Body of pancreas (tissue), 4 donors: ENCODE measurements at regions not wholly inside any gene's neighbourhood (a gene's known extent, or its start where the extent isn't known, plus 50 kb on each side); places are given as distances from the start of the nearest gene placed in this dataset.

Experiments used
- CTCF ChIP-seq, 7 experiments: fragments of 450-650 bp in 4 of 7; fragments of 200-600 bp in 3 of 7; sonication (generic) in 3 of 7; IDR thresholded peaks; one replicate each; pipeline ENCODE4 v1.5.1; 2016 to 2019; ENCODE audit warnings: antibody characterized with exemption in 7 of 7
- POLR2A ChIP-seq, 3 donors: fragments of 450-650 bp; IDR thresholded peaks; one replicate each; pipeline ENCODE4 v1.6.1; 2016; ENCODE audit warnings: antibody characterized with exemption in 3 of 3, mild to moderate bottlenecking in 2 of 3

- TF ChIP-seq CTCF (IDR thresholded peaks at IDR 0.05) (no peak), POLR2A (IDR thresholded peaks at IDR 0.05) (no peak)
These were observed 57.5 kb upstream of the CTLA4 start for GRCh38 chr2:203809991-203810510.
